ENCODE measurements at regions not wholly inside any gene's neighbourhood (a gene's known extent, or its start where the extent isn't known, plus 50 kb on each side); places are given as distances from the start of the nearest gene placed in this dataset.
A peak's percentile ranks its signal among the peaks of the same experiment; 100 is the strongest.
"Not testable (repeated sequence)": the region's sequence is repeated elsewhere in the genome, so short reads cannot be mapped to it uniquely, and the experiment has no call there.

GRCh38 chr2:17223211-17223610 lies 295.0 kb downstream of the RAD51AP2 start:
- Histone ChIP-seq H3K36me3 (ENCODE audit: low read length) (no peaks in the 10 kb centered on the region), H3K4me2 (ENCODE audit: low read depth, low read length, poor library complexity, severe bottlenecking) (no peak overlapping the region), H3K9me3 (ENCODE audit: insufficient read depth, low read length) (no peaks in the 10 kb centered on the region), H3K4me3 (ENCODE audit: insufficient read depth, low read length, poor library complexity, severe bottlenecking) (no peak overlapping the region), H3K9me2 (replicated peaks; ENCODE audit: insufficient read depth, low read length) (no peaks in the 10 kb centered on the region), H3K27me3 (ENCODE audit: low read length) (no peaks in the 10 kb centered on the region), H2AFZ (ENCODE audit: low read depth, low read length, severe bottlenecking) (no peak overlapping the region), H4K20me1 (ENCODE audit: low read depth, low read length) (no peaks in the 10 kb centered on the region), H3K27ac (ENCODE audit: low read depth, low read length) (no peak overlapping the region), H3F3A (ENCODE audit: insufficient read depth) (no peaks in the 10 kb centered on the region), H3K79me2 (ENCODE audit: insufficient read depth, low read length) (no peaks in the 10 kb centered on the region), H3K9ac (ENCODE audit: low read length) (no peak overlapping the region)
- TF ChIP-seq, protein P1, sequence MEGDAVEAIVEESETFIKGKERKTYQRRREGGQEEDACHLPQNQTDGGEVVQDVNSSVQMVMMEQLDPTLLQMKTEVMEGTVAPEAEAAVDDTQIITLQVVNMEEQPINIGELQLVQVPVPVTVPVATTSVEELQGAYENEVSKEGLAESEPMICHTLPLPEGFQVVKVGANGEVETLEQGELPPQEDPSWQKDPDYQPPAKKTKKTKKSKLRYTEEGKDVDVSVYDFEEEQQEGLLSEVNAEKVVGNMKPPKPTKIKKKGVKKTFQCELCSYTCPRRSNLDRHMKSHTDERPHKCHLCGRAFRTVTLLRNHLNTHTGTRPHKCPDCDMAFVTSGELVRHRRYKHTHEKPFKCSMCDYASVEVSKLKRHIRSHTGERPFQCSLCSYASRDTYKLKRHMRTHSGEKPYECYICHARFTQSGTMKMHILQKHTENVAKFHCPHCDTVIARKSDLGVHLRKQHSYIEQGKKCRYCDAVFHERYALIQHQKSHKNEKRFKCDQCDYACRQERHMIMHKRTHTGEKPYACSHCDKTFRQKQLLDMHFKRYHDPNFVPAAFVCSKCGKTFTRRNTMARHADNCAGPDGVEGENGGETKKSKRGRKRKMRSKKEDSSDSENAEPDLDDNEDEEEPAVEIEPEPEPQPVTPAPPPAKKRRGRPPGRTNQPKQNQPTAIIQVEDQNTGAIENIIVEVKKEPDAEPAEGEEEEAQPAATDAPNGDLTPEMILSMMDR (IDR thresholded peaks at IDR 0.05; ENCODE audit: insufficient read depth, low read length, poor library complexity, severe bottlenecking), result no peak
- TF ChIP-seq EZH2phosphoT487 (conservative IDR thresholded peaks at IDR 0.05; ENCODE audit: low read length), result no peak

- Histone ChIP-seq H4K20me1 (ENCODE audit: low read depth, low read length) (no peaks in the 10 kb centered on the region), H3K36me3 (ENCODE audit: low read length) (no peaks in the 10 kb centered on the region), H3K4me2 (ENCODE audit: low read depth, low read length, poor library complexity, severe bottlenecking) (no peak overlapping the region), H3K9me3 (ENCODE audit: insufficient read depth, low read length) (no peaks in the 10 kb centered on the region), H3K27me3 (ENCODE audit: low read length) (no peaks in the 10 kb centered on the region), H3K79me2 (ENCODE audit: insufficient read depth, low read length) (no peaks in the 10 kb centered on the region), H3K9ac (ENCODE audit: low read length) (no peak overlapping the region), H3F3A (ENCODE audit: insufficient read depth) (peaks cover 9% of the 10 kb centered on the region), H3K27ac (ENCODE audit: low read depth, low read length) (no peak overlapping the region), H3K4me3 (ENCODE audit: insufficient read depth, low read length, poor library complexity, severe bottlenecking) (no peak overlapping the region), H3K9me2 (replicated peaks; ENCODE audit: insufficient read depth, low read length) (no peaks in the 10 kb centered on the region), H2AFZ (ENCODE audit: low read depth, low read length, severe bottlenecking) (no peak overlapping the region)
- TF ChIP-seq, protein P1 (IDR thresholded peaks at IDR 0.05; ENCODE audit: insufficient read depth, low read length, poor library complexity, severe bottlenecking), result no peak
- no peak for TF ChIP-seq EZH2phosphoT487 (conservative IDR thresholded peaks at IDR 0.05; ENCODE audit: low read length)
Observed at GRCh38 chr2:17208511-17208910, 309.7 kb downstream of the RAD51AP2 start.

- Histone ChIP-seq H3K36me3 (ENCODE audit: low read length) (no peaks in the 10 kb centered on the region), H4K20me1 (ENCODE audit: low read depth, low read length) (no peaks in the 10 kb centered on the region), H3K27ac (ENCODE audit: low read depth, low read length) (no peak overlapping the region), H3K9me3 (ENCODE audit: insufficient read depth, low read length) (no peaks in the 10 kb centered on the region), H3K4me3 (ENCODE audit: insufficient read depth, low read length, poor library complexity, severe bottlenecking) (no peak overlapping the region), H3K27me3 (ENCODE audit: low read length) (no peaks in the 10 kb centered on the region), H3K9ac (ENCODE audit: low read length) (no peak overlapping the region), H3K79me2 (ENCODE audit: insufficient read depth, low read length) (no peaks in the 10 kb centered on the region), H3F3A (ENCODE audit: insufficient read depth) (peaks cover 18% of the 10 kb centered on the region), H2AFZ (ENCODE audit: low read depth, low read length, severe bottlenecking) (no peak overlapping the region), H3K9me2 (replicated peaks; ENCODE audit: insufficient read depth, low read length) (no peaks in the 10 kb centered on the region), H3K4me2 (ENCODE audit: low read depth, low read length, poor library complexity, severe bottlenecking) (no peak overlapping the region)
- no peak for TF ChIP-seq EZH2phosphoT487 (conservative IDR thresholded peaks at IDR 0.05; ENCODE audit: low read length)
- TF ChIP-seq, protein P1 (IDR thresholded peaks at IDR 0.05; ENCODE audit: insufficient read depth, low read length, poor library complexity, severe bottlenecking), result no peak
Observed at GRCh38 chr2:17206771-17207170, 311.5 kb downstream of the RAD51AP2 start.

DNA sequence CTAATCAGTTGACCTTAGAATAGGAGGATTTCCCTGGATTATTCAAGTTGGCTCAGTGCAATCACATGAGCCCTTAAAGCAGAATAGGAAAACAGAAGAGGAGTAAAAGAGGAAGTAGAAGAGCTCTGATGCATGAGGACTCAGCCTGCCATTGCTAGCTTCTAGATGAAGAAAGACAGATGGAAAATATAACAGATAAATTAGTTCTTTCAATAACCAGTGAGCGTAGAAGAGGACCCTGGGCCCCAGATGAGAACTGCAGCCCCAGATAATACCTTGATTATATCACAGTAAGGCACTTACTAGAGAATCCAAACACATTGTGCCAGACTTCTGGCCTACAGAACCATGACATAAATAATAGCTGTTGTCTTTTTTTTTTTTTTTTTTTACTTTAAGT lies 314.0 kb downstream of the RAD51AP2 start:
- H3K9me2 ChIP-seq (replicated peaks; ENCODE audit: insufficient read depth, low read length); H3K36me3 ChIP-seq (ENCODE audit: low read length); H3K9me3 ChIP-seq (ENCODE audit: insufficient read depth, low read length); H3K79me2 ChIP-seq (ENCODE audit: insufficient read depth, low read length); H3K27me3 ChIP-seq (ENCODE audit: low read length); H3K4me3 ChIP-seq (ENCODE audit: insufficient read depth, low read length, poor library complexity, severe bottlenecking); H4K20me1 ChIP-seq (ENCODE audit: low read depth, low read length): not testable (repeated sequence)
- H3K9ac ChIP-seq (ENCODE audit: low read length), result peak overlapping the region; percentile 3; the same call in 1 of the 2 replicates
- peaks cover 18% of the 10 kb centered on the region for H3F3A ChIP-seq (ENCODE audit: insufficient read depth)
- peak overlapping the region; percentile 35 for H2AFZ ChIP-seq (ENCODE audit: low read depth, low read length, severe bottlenecking)
- H3K4me2 ChIP-seq (ENCODE audit: low read depth, low read length, poor library complexity, severe bottlenecking), result peak overlapping the region; percentile 16
- H3K27ac ChIP-seq (ENCODE audit: low read depth, low read length), result peak overlapping the region; percentile 89

DNA sequence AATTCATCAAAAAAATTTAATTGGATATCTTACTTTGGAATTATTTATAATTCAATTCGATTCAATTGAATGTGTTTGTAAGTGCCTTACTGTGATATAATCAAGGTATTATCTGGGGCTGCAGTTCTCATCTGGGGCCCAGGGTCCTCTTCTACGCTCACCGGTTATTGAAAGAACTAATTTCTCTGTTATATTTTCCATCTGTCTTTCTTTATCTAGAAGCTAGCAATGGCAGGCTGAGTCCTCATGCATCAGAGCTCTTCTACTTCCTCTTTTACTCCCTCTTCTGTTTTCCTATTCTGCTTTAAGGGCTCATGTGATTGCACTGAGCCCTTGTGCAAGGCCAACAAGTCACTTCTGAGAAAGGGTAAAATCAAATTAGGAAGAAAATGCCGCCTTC lies 315.6 kb downstream of the RAD51AP2 start:
- H3K79me2 ChIP-seq (ENCODE audit: insufficient read depth, low read length); H3K4me3 ChIP-seq (ENCODE audit: insufficient read depth, low read length, poor library complexity, severe bottlenecking); H3K36me3 ChIP-seq (ENCODE audit: low read length); H4K20me1 ChIP-seq (ENCODE audit: low read depth, low read length); H3K9ac ChIP-seq (ENCODE audit: low read length); H3K9me3 ChIP-seq (ENCODE audit: insufficient read depth, low read length); H3K9me2 ChIP-seq (replicated peaks; ENCODE audit: insufficient read depth, low read length); H3K27me3 ChIP-seq (ENCODE audit: low read length); H2AFZ ChIP-seq (ENCODE audit: low read depth, low read length, severe bottlenecking): not testable (repeated sequence)
- Histone ChIP-seq H3K4me2 (ENCODE audit: low read depth, low read length, poor library complexity, severe bottlenecking) (peak overlapping the region; percentile 30), H3K27ac (ENCODE audit: low read depth, low read length) (peak overlapping the region; percentile 89), H3F3A (ENCODE audit: insufficient read depth) (peaks cover 18% of the 10 kb centered on the region)

Measured in SU-DHL-6 (cell line).